ENCODE measurements at regions not wholly inside any gene's neighbourhood (a gene's known extent, or its start where the extent isn't known, plus 50 kb on each side); places are given as distances from the start of the nearest gene placed in this dataset.
A peak's percentile ranks its signal among the peaks of the same experiment; 100 is the strongest.

GRCh38 chr1:110816945-110817344 is 56.0 kb upstream of the CD53 start:
- no peak for DNase-seq (ENCODE audit: extremely low spot score in 2 of 2)
- TF ChIP-seq CTCF (IDR thresholded peaks at IDR 0.05) (no peak), POLR2A (IDR thresholded peaks at IDR 0.05) (no peak), POLR2AphosphoS5 (IDR thresholded peaks at IDR 0.05; ENCODE audit: insufficient read depth in 1 of 2, low read depth in 1 of 2) (peak in 1 of 2 donors; percentile 33)
- H3K9me3 ChIP-seq = no peaks in the 10 kb centered on the region
- no peak overlapping the region for H3K4me3 ChIP-seq
- intact Hi-C loops (cut with DNase I) = no loop called here
- no peaks in the 10 kb centered on the region for H3K27me3 ChIP-seq
- no peak overlapping the region for H3K27ac ChIP-seq
- no peaks in the 10 kb centered on the region for H3K4me1 ChIP-seq
- no peaks in the 10 kb centered on the region for H3K36me3 ChIP-seq

GRCh38 chr1:110811529-110811928 is 61.4 kb upstream of the CD53 start:
- Histone ChIP-seq H3K4me1 (no peaks in the 10 kb centered on the region), H3K27me3 (no peaks in the 10 kb centered on the region), H3K9me3 (no peaks in the 10 kb centered on the region), H3K36me3 (no peaks in the 10 kb centered on the region), H3K4me3 (no peak overlapping the region), H3K27ac (no peak overlapping the region)
- intact Hi-C loops (cut with DNase I) = no loop called here
- TF ChIP-seq CTCF (IDR thresholded peaks at IDR 0.05) (no peak), POLR2AphosphoS5 (IDR thresholded peaks at IDR 0.05; ENCODE audit: insufficient read depth in 1 of 2, low read depth in 1 of 2) (no peak), POLR2A (IDR thresholded peaks at IDR 0.05) (no peak)
- DNase-seq (ENCODE audit: extremely low spot score in 2 of 2) = no peak

GRCh38 chr1:110800079-110800478 is 72.9 kb upstream of the CD53 start:
- TF ChIP-seq POLR2A (IDR thresholded peaks at IDR 0.05) (no peak), POLR2AphosphoS5 (IDR thresholded peaks at IDR 0.05; ENCODE audit: insufficient read depth in 1 of 2, low read depth in 1 of 2) (no peak), CTCF (IDR thresholded peaks at IDR 0.05) (no peak)
- no peaks in the 10 kb centered on the region for H3K27me3 ChIP-seq
- no peak overlapping the region for H3K27ac ChIP-seq
- DNase-seq (ENCODE audit: extremely low spot score in 2 of 2) = no peak
- no peaks in the 10 kb centered on the region for H3K36me3 ChIP-seq
- H3K4me3 ChIP-seq = no peak overlapping the region
- H3K4me1 ChIP-seq = no peaks in the 10 kb centered on the region
- intact Hi-C loops (cut with DNase I) = no loop called here
- H3K9me3 ChIP-seq = no peaks in the 10 kb centered on the region

- H3K4me3 ChIP-seq = no peak overlapping the region
- H3K27ac ChIP-seq = no peak overlapping the region
- H3K27me3 ChIP-seq = no peaks in the 10 kb centered on the region
- TF ChIP-seq POLR2AphosphoS5 (IDR thresholded peaks at IDR 0.05; ENCODE audit: insufficient read depth in 1 of 2, low read depth in 1 of 2) = no peak
- TF ChIP-seq CTCF (IDR thresholded peaks at IDR 0.05) = no peak
- TF ChIP-seq POLR2A (IDR thresholded peaks at IDR 0.05) = no peak
- H3K9me3 ChIP-seq = no peaks in the 10 kb centered on the region
- no peaks in the 10 kb centered on the region for H3K36me3 ChIP-seq
- no peak for DNase-seq (ENCODE audit: extremely low spot score in 2 of 2)
- no peaks in the 10 kb centered on the region for H3K4me1 ChIP-seq
- intact Hi-C loops (cut with DNase I) = no loop called here
Measured at GRCh38 chr1:110798691-110799256, 74.2 kb upstream of the CD53 start.

- no peak overlapping the region for H3K4me3 ChIP-seq
- no peaks in the 10 kb centered on the region for H3K27me3 ChIP-seq
- intact Hi-C loops (cut with DNase I) = no loop called here
- no peaks in the 10 kb centered on the region for H3K4me1 ChIP-seq
- H3K9me3 ChIP-seq = no peaks in the 10 kb centered on the region
- H3K36me3 ChIP-seq = no peaks in the 10 kb centered on the region
- TF ChIP-seq POLR2AphosphoS5 (IDR thresholded peaks at IDR 0.05; ENCODE audit: insufficient read depth in 1 of 2, low read depth in 1 of 2) = no peak
- no peak for TF ChIP-seq CTCF (IDR thresholded peaks at IDR 0.05)
- TF ChIP-seq POLR2A (IDR thresholded peaks at IDR 0.05) = no peak
- H3K27ac ChIP-seq = no peak overlapping the region
- no peak for DNase-seq (ENCODE audit: extremely low spot score in 2 of 2)
Measured at GRCh38 chr1:110788673-110789072, 84.3 kb upstream of the CD53 start.
